ENCODE measurements at regions not wholly inside any gene's neighbourhood (a gene's known extent, or its start where the extent isn't known, plus 50 kb on each side); places are given as distances from the start of the nearest gene placed in this dataset.

DNA sequence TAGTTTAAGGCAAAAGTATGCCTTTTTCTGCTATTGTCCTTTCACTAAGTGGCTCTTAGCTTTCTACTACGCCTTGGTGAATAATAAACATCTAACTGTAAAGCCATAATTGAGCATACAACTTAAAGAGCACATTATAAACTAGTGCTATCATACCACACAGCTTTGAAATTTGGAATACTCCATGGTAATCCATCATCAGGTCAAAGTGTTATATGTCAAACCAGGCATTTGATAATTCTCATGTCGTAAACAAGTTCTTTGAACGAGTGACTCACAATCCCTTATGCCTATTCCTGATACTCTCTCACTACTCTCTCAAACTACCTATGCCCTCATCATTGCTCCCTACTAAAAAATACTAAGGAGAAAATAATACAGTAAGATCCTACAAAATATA is 60.3 kb upstream of the FMN2 start:
- Histone ChIP-seq H3K4me1 (no peaks in the 10 kb centered on the region), H3K4me3 (no peak overlapping the region), H3K36me3 (no peaks in the 10 kb centered on the region), H3K27ac (no peak overlapping the region), H3K9me3 (no peaks in the 10 kb centered on the region), H3K27me3 (no peaks in the 10 kb centered on the region)
- no peak for DNase-seq
- in situ Hi-C loops (cut with MboI; ENCODE audit: low sequenced_read_pairs in 4 of 4) (no loop called here), intact Hi-C loops (cut with DNase I; ENCODE audit: low total_unique reads) (no loop called here)
- TF ChIP-seq, protein P1, sequence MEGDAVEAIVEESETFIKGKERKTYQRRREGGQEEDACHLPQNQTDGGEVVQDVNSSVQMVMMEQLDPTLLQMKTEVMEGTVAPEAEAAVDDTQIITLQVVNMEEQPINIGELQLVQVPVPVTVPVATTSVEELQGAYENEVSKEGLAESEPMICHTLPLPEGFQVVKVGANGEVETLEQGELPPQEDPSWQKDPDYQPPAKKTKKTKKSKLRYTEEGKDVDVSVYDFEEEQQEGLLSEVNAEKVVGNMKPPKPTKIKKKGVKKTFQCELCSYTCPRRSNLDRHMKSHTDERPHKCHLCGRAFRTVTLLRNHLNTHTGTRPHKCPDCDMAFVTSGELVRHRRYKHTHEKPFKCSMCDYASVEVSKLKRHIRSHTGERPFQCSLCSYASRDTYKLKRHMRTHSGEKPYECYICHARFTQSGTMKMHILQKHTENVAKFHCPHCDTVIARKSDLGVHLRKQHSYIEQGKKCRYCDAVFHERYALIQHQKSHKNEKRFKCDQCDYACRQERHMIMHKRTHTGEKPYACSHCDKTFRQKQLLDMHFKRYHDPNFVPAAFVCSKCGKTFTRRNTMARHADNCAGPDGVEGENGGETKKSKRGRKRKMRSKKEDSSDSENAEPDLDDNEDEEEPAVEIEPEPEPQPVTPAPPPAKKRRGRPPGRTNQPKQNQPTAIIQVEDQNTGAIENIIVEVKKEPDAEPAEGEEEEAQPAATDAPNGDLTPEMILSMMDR (IDR thresholded peaks at IDR 0.05 in 4 of 5, conservative IDR thresholded peaks at IDR 0.05 in 1 of 5) = no peak
- no peak for TF ChIP-seq POLR2A (IDR thresholded peaks at IDR 0.05)
- no peak for ATAC-seq

DNA sequence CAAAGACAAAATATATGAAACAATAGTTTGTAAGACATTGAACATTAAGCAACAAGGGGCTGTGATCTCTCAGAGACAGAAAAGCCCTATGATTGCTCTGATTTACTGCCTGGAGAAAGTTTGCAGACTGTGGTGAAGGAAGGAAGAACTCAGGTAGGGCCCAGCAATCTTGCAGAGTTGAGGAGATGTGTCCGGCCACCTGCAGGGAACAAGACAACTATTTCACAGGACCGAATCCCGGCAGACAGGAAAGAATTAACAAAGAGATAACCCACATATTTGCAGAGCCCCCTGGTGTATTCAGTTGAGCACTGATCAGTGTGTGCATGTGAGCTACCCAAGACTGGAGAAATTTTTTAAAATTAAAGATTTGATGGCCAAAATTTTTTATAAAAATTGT is 58.3 kb upstream of the FMN2 start:
- no peaks in the 10 kb centered on the region for H3K36me3 ChIP-seq
- no peak for TF ChIP-seq POLR2A (IDR thresholded peaks at IDR 0.05)
- TF ChIP-seq, protein P1 (IDR thresholded peaks at IDR 0.05 in 4 of 5, conservative IDR thresholded peaks at IDR 0.05 in 1 of 5) = no peak
- in situ Hi-C loops (cut with MboI; ENCODE audit: low sequenced_read_pairs in 4 of 4) = no loop called here
- ATAC-seq = no peak
- H3K27ac ChIP-seq = no peak overlapping the region
- DNase-seq = no peak
- no peak overlapping the region for H3K4me3 ChIP-seq
- H3K27me3 ChIP-seq = no peaks in the 10 kb centered on the region
- no peaks in the 10 kb centered on the region for H3K4me1 ChIP-seq
- no peaks in the 10 kb centered on the region for H3K9me3 ChIP-seq
- intact Hi-C loops (cut with DNase I; ENCODE audit: low total_unique reads) = no loop called here

DNA sequence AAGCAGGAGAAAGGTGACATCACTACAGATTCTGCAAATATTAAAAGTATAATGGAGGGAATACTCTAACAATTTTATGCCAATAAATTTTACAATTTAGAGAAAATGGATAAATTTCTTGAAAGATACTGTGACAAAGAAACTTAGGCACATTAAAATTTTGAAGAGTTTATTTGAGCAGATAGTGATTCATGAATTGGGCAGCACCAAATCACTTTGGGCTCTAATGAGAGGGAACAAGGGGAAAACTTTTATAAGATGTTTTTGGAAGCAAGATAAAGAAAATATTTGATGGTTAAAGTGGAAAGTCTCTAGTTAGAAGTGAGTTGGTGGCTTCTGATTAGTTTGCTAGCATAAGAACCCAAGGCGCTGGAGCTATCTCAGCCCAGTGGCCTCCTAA is 55.2 kb upstream of the FMN2 start:
- ATAC-seq (no peak), DNase-seq (no peak)
- no peaks in the 10 kb centered on the region for H3K9me3 ChIP-seq
- H3K27ac ChIP-seq = no peak overlapping the region
- no peaks in the 10 kb centered on the region for H3K4me1 ChIP-seq
- no peak overlapping the region for H3K4me3 ChIP-seq
- in situ Hi-C loops (cut with MboI; ENCODE audit: low sequenced_read_pairs in 4 of 4) = no loop called here
- no peaks in the 10 kb centered on the region for H3K27me3 ChIP-seq
- H3K36me3 ChIP-seq = no peaks in the 10 kb centered on the region
- no peak for TF ChIP-seq POLR2A (IDR thresholded peaks at IDR 0.05)
- TF ChIP-seq, protein P1 (IDR thresholded peaks at IDR 0.05 in 4 of 5, conservative IDR thresholded peaks at IDR 0.05 in 1 of 5) = no peak
- intact Hi-C loops (cut with DNase I; ENCODE audit: low total_unique reads) = no loop called here

All from gastrocnemius medialis (tissue), 4 donors.